ENCODE measurements at regions not wholly inside any gene's neighbourhood (a gene's known extent, or its start where the extent isn't known, plus 50 kb on each side); places are given as distances from the start of the nearest gene placed in this dataset.

DNA sequence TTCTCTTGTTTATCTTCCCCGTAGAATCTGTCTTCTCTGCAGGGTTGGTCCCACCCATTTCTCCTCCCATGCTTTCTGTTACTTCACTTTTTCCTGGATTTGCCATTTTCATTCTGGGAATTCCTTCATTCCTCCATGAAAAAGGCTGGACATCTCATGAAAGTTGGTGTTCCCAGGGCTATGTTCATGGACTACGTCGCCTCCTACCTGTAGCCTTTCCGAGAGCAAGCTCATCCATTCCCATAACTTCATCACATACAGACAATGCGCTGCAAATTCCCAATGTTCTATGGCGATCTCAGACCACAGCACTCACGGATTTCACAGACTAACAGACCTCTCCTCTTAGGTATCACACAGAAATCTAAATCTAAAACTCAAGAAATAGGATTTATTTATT is 217.1 kb downstream of the EXOC5 start (continued):
- TF ChIP-seq, protein P1, sequence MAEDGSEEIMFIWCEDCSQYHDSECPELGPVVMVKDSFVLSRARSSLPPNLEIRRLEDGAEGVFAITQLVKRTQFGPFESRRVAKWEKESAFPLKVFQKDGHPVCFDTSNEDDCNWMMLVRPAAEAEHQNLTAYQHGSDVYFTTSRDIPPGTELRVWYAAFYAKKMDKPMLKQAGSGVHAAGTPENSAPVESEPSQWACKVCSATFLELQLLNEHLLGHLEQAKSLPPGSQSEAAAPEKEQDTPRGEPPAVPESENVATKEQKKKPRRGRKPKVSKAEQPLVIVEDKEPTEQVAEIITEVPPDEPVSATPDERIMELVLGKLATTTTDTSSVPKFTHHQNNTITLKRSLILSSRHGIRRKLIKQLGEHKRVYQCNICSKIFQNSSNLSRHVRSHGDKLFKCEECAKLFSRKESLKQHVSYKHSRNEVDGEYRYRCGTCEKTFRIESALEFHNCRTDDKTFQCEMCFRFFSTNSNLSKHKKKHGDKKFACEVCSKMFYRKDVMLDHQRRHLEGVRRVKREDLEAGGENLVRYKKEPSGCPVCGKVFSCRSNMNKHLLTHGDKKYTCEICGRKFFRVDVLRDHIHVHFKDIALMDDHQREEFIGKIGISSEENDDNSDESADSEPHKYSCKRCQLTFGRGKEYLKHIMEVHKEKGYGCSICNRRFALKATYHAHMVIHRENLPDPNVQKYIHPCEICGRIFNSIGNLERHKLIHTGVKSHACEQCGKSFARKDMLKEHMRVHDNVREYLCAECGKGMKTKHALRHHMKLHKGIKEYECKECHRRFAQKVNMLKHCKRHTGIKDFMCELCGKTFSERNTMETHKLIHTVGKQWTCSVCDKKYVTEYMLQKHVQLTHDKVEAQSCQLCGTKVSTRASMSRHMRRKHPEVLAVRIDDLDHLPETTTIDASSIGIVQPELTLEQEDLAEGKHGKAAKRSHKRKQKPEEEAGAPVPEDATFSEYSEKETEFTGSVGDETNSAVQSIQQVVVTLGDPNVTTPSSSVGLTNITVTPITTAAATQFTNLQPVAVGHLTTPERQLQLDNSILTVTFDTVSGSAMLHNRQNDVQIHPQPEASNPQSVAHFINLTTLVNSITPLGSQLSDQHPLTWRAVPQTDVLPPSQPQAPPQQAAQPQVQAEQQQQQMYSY (CRISPR knock-in tag; IDR thresholded peaks at IDR 0.05): no peak
- TF ChIP-seq RELA (CRISPR knock-in tag; IDR thresholded peaks at IDR 0.05; ENCODE audit: borderline replicate concordance) (no peak), ZNF219 (CRISPR knock-in tag; IDR thresholded peaks at IDR 0.05; ENCODE audit: borderline replicate concordance) (no peak), JAZF1 (CRISPR knock-in tag; IDR thresholded peaks at IDR 0.05) (no peak), ZNF396 (CRISPR knock-in tag; IDR thresholded peaks at IDR 0.05; ENCODE audit: borderline replicate concordance) (no peak), IRF2 (CRISPR knock-in tag; IDR thresholded peaks at IDR 0.05; ENCODE audit: borderline replicate concordance, low read depth) (no peak), ZBTB21 (CRISPR knock-in tag; IDR thresholded peaks at IDR 0.05; ENCODE audit: borderline replicate concordance) (no peak)
- TF ChIP-seq, protein P2, sequence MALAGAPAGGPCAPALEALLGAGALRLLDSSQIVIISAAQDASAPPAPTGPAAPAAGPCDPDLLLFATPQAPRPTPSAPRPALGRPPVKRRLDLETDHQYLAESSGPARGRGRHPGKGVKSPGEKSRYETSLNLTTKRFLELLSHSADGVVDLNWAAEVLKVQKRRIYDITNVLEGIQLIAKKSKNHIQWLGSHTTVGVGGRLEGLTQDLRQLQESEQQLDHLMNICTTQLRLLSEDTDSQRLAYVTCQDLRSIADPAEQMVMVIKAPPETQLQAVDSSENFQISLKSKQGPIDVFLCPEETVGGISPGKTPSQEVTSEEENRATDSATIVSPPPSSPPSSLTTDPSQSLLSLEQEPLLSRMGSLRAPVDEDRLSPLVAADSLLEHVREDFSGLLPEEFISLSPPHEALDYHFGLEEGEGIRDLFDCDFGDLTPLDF (CRISPR knock-in tag; IDR thresholded peaks at IDR 0.05): no peak
- TF ChIP-seq, protein P3, sequence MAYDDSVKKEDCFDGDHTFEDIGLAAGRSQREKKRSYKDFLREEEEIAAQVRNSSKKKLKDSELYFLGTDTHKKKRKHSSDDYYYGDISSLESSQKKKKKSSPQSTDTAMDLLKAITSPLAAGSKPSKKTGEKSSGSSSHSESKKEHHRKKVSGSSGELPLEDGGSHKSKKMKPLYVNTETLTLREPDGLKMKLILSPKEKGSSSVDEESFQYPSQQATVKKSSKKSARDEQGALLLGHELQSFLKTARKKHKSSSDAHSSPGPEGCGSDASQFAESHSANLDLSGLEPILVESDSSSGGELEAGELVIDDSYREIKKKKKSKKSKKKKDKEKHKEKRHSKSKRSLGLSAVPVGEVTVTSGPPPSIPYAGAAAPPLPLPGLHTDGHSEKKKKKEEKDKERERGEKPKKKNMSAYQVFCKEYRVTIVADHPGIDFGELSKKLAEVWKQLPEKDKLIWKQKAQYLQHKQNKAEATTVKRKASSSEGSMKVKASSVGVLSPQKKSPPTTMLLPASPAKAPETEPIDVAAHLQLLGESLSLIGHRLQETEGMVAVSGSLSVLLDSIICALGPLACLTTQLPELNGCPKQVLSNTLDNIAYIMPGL (CRISPR knock-in tag; IDR thresholded peaks at IDR 0.05): no peak
- TF ChIP-seq, protein P4, sequence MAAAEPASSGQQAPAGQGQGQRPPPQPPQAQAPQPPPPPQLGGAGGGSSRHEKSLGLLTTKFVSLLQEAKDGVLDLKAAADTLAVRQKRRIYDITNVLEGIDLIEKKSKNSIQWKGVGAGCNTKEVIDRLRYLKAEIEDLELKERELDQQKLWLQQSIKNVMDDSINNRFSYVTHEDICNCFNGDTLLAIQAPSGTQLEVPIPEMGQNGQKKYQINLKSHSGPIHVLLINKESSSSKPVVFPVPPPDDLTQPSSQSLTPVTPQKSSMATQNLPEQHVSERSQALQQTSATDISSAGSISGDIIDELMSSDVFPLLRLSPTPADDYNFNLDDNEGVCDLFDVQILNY (CRISPR knock-in tag; IDR thresholded peaks at IDR 0.05): no peak
- TF ChIP-seq, protein P5, sequence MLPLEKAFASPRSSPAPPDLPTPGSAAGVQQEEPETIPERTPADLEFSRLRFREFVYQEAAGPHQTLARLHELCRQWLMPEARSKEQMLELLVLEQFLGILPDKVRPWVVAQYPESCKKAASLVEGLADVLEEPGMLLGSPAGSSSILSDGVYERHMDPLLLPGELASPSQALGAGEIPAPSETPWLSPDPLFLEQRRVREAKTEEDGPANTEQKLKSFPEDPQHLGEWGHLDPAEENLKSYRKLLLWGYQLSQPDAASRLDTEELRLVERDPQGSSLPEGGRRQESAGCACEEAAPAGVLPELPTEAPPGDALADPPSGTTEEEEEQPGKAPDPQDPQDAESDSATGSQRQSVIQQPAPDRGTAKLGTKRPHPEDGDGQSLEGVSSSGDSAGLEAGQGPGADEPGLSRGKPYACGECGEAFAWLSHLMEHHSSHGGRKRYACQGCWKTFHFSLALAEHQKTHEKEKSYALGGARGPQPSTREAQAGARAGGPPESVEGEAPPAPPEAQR (CRISPR knock-in tag; IDR thresholded peaks at IDR 0.05): no peak

DNA sequence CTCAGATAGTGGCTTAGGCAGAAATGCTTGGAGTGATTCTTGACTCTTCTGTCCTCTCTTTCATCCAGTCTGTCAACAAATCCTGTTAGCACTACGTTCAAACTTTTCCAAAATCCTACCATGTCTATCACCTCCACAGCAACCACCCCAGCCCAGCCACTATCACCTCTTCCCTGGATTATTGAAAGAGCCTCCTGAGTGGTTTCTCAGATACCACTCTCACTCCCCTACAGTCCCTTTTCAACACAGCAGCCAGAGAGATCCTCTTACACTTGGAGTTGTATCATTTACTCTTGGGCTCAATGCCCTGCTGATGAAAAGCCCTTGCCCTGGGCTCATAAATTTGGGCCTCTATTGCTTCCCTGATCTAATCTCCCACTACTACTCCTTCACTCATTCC is 218.9 kb downstream of the EXOC5 start:
- no peak for DNase-seq (ENCODE audit: low spot score)
- TF ChIP-seq KAT7 (CRISPR knock-in tag; IDR thresholded peaks at IDR 0.05; ENCODE audit: borderline replicate concordance): no peak
- H3K27me3 Mint-ChIP-seq (ENCODE audit: low read depth): peaks cover 27% of the 10 kb centered on the region
- ChIA-PET CTCF (no interaction called here), POLR2A (no interaction called here)
- no peaks in the 10 kb centered on the region for H3K36me3 Mint-ChIP-seq
- H3K9me3 Mint-ChIP-seq: peaks cover 5% of the 10 kb centered on the region; the same call in 1 of the 2 replicates
- H3K4me3 Mint-ChIP-seq: no peak overlapping the region
- ATAC-seq: no peak; the same call in 1 of the 2 replicates
- H3K27ac Mint-ChIP-seq: no peak overlapping the region
- peaks cover 24% of the 10 kb centered on the region for H3K4me1 Mint-ChIP-seq

DNA sequence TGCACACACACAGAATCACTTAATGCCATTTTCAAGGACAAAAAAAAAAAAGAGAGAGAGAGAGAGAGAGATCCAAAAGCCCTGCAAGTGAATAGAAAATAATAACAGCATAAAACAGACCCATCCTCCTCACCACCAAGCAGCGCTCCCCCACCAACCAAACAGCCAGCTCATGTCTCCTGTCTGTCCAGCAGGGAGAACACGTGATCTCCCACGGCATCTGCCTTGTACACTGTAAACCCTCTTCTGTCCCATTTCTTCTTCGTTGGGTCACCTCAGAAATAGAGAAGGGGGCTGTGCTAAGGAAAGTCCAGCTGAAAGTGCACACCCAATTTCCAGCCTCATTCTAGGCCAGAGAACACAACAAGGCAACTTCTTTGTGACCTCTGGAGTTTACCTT is 222.5 kb downstream of the EXOC5 start:
- no peak overlapping the region for H3K4me3 Mint-ChIP-seq
- H3K4me1 Mint-ChIP-seq: peaks cover 19% of the 10 kb centered on the region
- ATAC-seq (no peak), DNase-seq (ENCODE audit: low spot score) (no peak)
- peaks cover 12% of the 10 kb centered on the region for H3K27me3 Mint-ChIP-seq (ENCODE audit: low read depth)
- H3K36me3 Mint-ChIP-seq: no peaks in the 10 kb centered on the region
- CTCF ChIA-PET: no interaction called here
- no peaks in the 10 kb centered on the region for H3K9me3 Mint-ChIP-seq
- H3K27ac Mint-ChIP-seq: no peak overlapping the region
- POLR2A ChIA-PET: no interaction called here
- TF ChIP-seq ATF1 (CRISPR knock-in tag; IDR thresholded peaks at IDR 0.05) (no peak), SOX15 (CRISPR knock-in tag; IDR thresholded peaks at IDR 0.05) (no peak), ZNF317 (CRISPR knock-in tag; IDR thresholded peaks at IDR 0.05; ENCODE audit: borderline replicate concordance, low read depth) (no peak), SMAD4 (CRISPR knock-in tag; IDR thresholded peaks at IDR 0.05) (no peak), MYBL2 (CRISPR knock-in tag; IDR thresholded peaks at IDR 0.05) (no peak), JUN (CRISPR knock-in tag; IDR thresholded peaks at IDR 0.05) (no peak), CREB1 (CRISPR knock-in tag; IDR thresholded peaks at IDR 0.05) (no peak)
- TF ChIP-seq, protein P6, sequence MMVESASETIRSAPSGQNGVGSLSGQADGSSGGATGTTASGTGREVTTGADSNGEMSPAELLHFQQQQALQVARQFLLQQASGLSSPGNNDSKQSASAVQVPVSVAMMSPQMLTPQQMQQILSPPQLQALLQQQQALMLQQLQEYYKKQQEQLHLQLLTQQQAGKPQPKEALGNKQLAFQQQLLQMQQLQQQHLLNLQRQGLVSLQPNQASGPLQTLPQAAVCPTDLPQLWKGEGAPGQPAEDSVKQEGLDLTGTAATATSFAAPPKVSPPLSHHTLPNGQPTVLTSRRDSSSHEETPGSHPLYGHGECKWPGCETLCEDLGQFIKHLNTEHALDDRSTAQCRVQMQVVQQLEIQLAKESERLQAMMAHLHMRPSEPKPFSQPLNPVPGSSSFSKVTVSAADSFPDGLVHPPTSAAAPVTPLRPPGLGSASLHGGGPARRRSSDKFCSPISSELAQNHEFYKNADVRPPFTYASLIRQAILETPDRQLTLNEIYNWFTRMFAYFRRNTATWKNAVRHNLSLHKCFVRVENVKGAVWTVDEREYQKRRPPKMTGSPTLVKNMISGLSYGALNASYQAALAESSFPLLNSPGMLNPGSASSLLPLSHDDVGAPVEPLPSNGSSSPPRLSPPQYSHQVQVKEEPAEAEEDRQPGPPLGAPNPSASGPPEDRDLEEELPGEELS (CRISPR knock-in tag; IDR thresholded peaks at IDR 0.05): no peak
- TF ChIP-seq, protein P7, sequence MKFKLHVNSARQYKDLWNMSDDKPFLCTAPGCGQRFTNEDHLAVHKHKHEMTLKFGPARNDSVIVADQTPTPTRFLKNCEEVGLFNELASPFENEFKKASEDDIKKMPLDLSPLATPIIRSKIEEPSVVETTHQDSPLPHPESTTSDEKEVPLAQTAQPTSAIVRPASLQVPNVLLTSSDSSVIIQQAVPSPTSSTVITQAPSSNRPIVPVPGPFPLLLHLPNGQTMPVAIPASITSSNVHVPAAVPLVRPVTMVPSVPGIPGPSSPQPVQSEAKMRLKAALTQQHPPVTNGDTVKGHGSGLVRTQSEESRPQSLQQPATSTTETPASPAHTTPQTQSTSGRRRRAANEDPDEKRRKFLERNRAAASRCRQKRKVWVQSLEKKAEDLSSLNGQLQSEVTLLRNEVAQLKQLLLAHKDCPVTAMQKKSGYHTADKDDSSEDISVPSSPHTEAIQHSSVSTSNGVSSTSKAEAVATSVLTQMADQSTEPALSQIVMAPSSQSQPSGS (CRISPR knock-in tag; IDR thresholded peaks at IDR 0.05; ENCODE audit: borderline replicate concordance, low read depth): no peak
- TF ChIP-seq, protein P4 (CRISPR knock-in tag; IDR thresholded peaks at IDR 0.05): no peak

All from WTC11 (cell line).